Hepatocyte (in vitro differentiated cells): ENCODE measurements at regions not wholly inside any gene's neighbourhood (a gene's known extent, or its start where the extent isn't known, plus 50 kb on each side); places are given as distances from the start of the nearest gene placed in this dataset.

Source experiments
- DNase-seq: peaks from one replicate; pipeline ENCODE4 v3.0.0-alpha.2; 2016; ENCODE audit warnings: low spot score
- H2AFZ ChIP-seq: fragments of 200-600 bp; sonication (generic); 2 replicates; pipeline ENCODE4 v1.6.0; 2016; ENCODE audit warnings: antibody characterized with exemption, mild to moderate bottlenecking
- H3K27ac ChIP-seq: fragments of 200-600 bp; sonication (generic); 2 replicates; pipeline ENCODE4 v1.5.1; 2016; ENCODE audit warnings: mild to moderate bottlenecking
- H3K27me3 ChIP-seq: fragments of 200-600 bp; sonication (generic); 2 replicates; pipeline ENCODE4 v1.6.1; 2016
- H3K36me3 ChIP-seq: fragments of 200-600 bp; sonication (generic); replicated peaks from 2 replicates; pipeline ENCODE4 v1.5.1; 2016; ENCODE audit warnings: low read depth; ENCODE audit not compliant: insufficient read depth
- H3K4me1 ChIP-seq: fragments of 200-600 bp; sonication (generic); 2 replicates; pipeline ENCODE4 v1.5.1; 2016; ENCODE audit warnings: mild to moderate bottlenecking, moderate library complexity; ENCODE audit not compliant: insufficient read depth
- H3K4me2 ChIP-seq: fragments of 200-600 bp; sonication (generic); 2 replicates; pipeline ENCODE4 v1.6.0; 2016
- H3K4me3 ChIP-seq: fragments of 200-600 bp; sonication (generic); 2 replicates; pipeline ENCODE4 v1.5.1; 2016; ENCODE audit warnings: mild to moderate bottlenecking
- H3K79me2 ChIP-seq: fragments of 200-600 bp; sonication (generic); 2 replicates; pipeline ENCODE4 v1.6.0; 2017; ENCODE audit warnings: mild to moderate bottlenecking
- H3K9me2 ChIP-seq: fragments of 200-600 bp; sonication (generic); replicated peaks from 2 replicates; pipeline ENCODE4 v1.6.0; 2017; ENCODE audit warnings: mild to moderate bottlenecking; ENCODE audit not compliant: insufficient read depth
- H3K9me3 ChIP-seq: fragments of 200-600 bp; sonication (generic); 2 replicates; pipeline ENCODE4 v1.5.1; 2016; ENCODE audit warnings: low read depth, mild to moderate bottlenecking
- H4K20me1 ChIP-seq: fragments of 200-600 bp; sonication (generic); 2 replicates; pipeline ENCODE4 v1.6.0; 2016; ENCODE audit warnings: mild to moderate bottlenecking; ENCODE audit not compliant: insufficient read depth, poor library complexity, severe bottlenecking
- EZH2 ChIP-seq: fragments of 200-600 bp; sonication (generic); IDR thresholded peaks from 2 replicates; pipeline ENCODE4 v1.6.1; 2016; ENCODE audit warnings: antibody characterized with exemption, mild to moderate bottlenecking, borderline replicate concordance
- EZH2phosphoT487 ChIP-seq: fragments of 200-600 bp; sonication (generic); IDR thresholded peaks from one replicate; pipeline ENCODE4 v1.6.1; 2018; ENCODE audit warnings: antibody characterized with exemption, mild to moderate bottlenecking, low read depth, moderate library complexity; ENCODE audit not compliant: unreplicated experiment, severe bottlenecking
- WGBS: methylation state at CpG from one replicate; pipeline ENCODE4 v1.1.6; 2016; ENCODE audit warnings: low lambda C conversion rate; ENCODE audit errors: missing lambda C conversion rate; 5-methylcytosine and 5-hydroxymethylcytosine counted together
- TF ChIP-seq, protein P1 (sequence below): fragments of 200-600 bp; sonication (generic); IDR thresholded peaks from 2 replicates; pipeline ENCODE4 v1.5.1; 2016; ENCODE audit warnings: antibody characterized with exemption, mild to moderate bottlenecking; ENCODE audit not compliant: poor library complexity

GRCh38 chr7:12749069-12749468, 61.6 kb downstream of the ARL4A start:
- H3K9me2 ChIP-seq, result no peaks in the 10 kb centered on the region
- H3K9me3 ChIP-seq, result no peaks in the 10 kb centered on the region
- no peak overlapping the region for H3K27ac ChIP-seq
- no peak overlapping the region for H2AFZ ChIP-seq
- no peak overlapping the region for H3K4me3 ChIP-seq
- H3K27me3 ChIP-seq, result no peaks in the 10 kb centered on the region
- TF ChIP-seq, protein P1, sequence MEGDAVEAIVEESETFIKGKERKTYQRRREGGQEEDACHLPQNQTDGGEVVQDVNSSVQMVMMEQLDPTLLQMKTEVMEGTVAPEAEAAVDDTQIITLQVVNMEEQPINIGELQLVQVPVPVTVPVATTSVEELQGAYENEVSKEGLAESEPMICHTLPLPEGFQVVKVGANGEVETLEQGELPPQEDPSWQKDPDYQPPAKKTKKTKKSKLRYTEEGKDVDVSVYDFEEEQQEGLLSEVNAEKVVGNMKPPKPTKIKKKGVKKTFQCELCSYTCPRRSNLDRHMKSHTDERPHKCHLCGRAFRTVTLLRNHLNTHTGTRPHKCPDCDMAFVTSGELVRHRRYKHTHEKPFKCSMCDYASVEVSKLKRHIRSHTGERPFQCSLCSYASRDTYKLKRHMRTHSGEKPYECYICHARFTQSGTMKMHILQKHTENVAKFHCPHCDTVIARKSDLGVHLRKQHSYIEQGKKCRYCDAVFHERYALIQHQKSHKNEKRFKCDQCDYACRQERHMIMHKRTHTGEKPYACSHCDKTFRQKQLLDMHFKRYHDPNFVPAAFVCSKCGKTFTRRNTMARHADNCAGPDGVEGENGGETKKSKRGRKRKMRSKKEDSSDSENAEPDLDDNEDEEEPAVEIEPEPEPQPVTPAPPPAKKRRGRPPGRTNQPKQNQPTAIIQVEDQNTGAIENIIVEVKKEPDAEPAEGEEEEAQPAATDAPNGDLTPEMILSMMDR, result no peak
- TF ChIP-seq EZH2phosphoT487 (no peak), EZH2 (no peak)
- H3K4me2 ChIP-seq, result no peak overlapping the region
- WGBS, result 62% methylated on average over 3 of the region's 3 CpGs
- no peaks in the 10 kb centered on the region for H3K79me2 ChIP-seq
- no peak for DNase-seq
- H4K20me1 ChIP-seq, result no peaks in the 10 kb centered on the region
- no peaks in the 10 kb centered on the region for H3K36me3 ChIP-seq
- no peaks in the 10 kb centered on the region for H3K4me1 ChIP-seq

GRCh38 chr7:12749746-12750145, 62.3 kb downstream of the ARL4A start:
- WGBS, result 96% methylated on average over 2 of the region's 2 CpGs
- Histone ChIP-seq H3K4me3 (no peak overlapping the region), H3K79me2 (no peaks in the 10 kb centered on the region), H3K9me2 (no peaks in the 10 kb centered on the region), H3K9me3 (no peaks in the 10 kb centered on the region), H4K20me1 (no peaks in the 10 kb centered on the region), H2AFZ (no peak overlapping the region), H3K27ac (no peak overlapping the region), H3K4me1 (no peaks in the 10 kb centered on the region), H3K27me3 (no peaks in the 10 kb centered on the region), H3K36me3 (no peaks in the 10 kb centered on the region), H3K4me2 (no peak overlapping the region)
- no peak for DNase-seq
- TF ChIP-seq EZH2phosphoT487, result no peak
- TF ChIP-seq EZH2, result no peak

DNA sequence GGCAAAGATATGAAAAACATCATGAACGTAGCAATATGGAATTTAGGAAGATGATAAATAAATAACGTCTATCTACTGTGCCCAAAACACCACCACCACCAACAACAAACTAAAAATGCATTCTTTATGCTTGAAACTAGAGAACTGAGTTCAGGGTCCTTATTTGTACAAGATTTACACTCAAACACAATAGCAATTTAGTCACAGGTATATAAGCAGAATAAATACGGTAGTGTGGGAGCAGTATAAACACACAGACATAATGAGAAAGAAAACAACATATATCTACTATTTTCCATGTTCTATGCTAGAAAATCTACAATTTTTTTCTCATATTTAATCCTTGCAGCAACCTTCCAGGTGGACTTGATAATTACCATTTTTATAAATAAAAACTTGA, 64.3 kb downstream of the ARL4A start:
- Histone ChIP-seq H2AFZ (no peak overlapping the region), H3K36me3 (no peaks in the 10 kb centered on the region), H3K27me3 (no peaks in the 10 kb centered on the region), H3K9me3 (no peaks in the 10 kb centered on the region), H3K4me2 (no peak overlapping the region), H3K4me3 (no peak overlapping the region), H3K9me2 (no peaks in the 10 kb centered on the region), H3K79me2 (no peaks in the 10 kb centered on the region), H3K27ac (no peak overlapping the region), H3K4me1 (no peaks in the 10 kb centered on the region), H4K20me1 (no peaks in the 10 kb centered on the region)
- TF ChIP-seq, protein P1, result no peak
- no peak for TF ChIP-seq EZH2
- no peak for TF ChIP-seq EZH2phosphoT487
- 74% methylated on average over 3 of the region's 3 CpGs for WGBS
- no peak for DNase-seq

DNA sequence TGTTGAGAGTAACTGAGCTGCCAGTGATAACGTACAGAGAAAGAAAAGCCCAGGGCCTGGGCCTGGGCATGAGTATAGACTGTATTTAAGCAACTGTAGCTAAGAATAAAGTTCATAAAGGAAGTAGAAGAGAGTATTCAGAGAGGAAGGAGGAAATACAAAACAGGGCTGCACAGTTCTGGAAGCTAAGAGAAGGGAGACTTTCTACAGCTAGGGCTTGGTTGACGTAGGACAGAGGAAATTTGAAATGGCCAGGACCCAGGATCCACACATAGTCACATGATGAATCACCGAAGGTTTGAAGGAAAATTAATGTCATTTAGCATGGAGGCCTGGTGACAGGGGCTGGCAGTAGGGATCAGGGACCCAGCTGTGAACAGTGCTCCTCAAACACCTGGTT, 66.7 kb downstream of the ARL4A start:
- no peaks in the 10 kb centered on the region for H3K36me3 ChIP-seq
- no peaks in the 10 kb centered on the region for H3K9me3 ChIP-seq
- no peak overlapping the region for H3K4me3 ChIP-seq
- H3K4me2 ChIP-seq, result no peak overlapping the region
- DNase-seq, result no peak
- TF ChIP-seq, protein P1, result no peak
- TF ChIP-seq EZH2phosphoT487 (no peak), EZH2 (no peak)
- H2AFZ ChIP-seq, result no peak overlapping the region
- 93% methylated on average over 3 of the region's 3 CpGs for WGBS
- H3K4me1 ChIP-seq, result no peaks in the 10 kb centered on the region
- H3K27ac ChIP-seq, result no peak overlapping the region
- no peaks in the 10 kb centered on the region for H3K27me3 ChIP-seq
- no peaks in the 10 kb centered on the region for H3K9me2 ChIP-seq
- no peaks in the 10 kb centered on the region for H3K79me2 ChIP-seq
- H4K20me1 ChIP-seq, result no peaks in the 10 kb centered on the region
